ENCODE measurements at regions not wholly inside any gene's neighbourhood (a gene's known extent, or its start where the extent isn't known, plus 50 kb on each side); places are given as distances from the start of the nearest gene placed in this dataset.

DNA sequence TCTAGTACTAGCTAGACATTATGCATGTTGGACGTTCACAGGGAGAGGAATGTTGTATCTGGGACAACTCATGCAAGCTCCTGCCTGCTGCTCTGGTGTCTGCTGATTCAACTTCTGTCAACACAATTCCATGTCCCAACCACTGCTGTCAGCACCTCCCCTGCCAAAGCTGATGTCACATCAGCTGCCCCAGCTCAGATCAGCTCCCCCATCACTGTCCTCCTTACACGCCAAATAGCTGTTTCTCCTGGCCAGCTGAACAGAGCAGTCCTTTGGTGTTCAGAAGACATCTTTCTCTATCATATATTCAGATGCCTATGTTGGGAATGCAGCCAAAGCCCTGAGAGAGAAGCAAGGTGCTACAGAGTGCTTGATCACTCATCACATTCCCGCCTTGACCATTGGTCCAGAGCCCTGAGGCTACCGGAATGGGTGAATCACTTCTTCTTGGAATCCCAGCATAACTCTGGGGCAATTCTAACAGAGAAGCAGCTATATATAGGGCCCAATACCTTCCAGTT lies 223.3 kb downstream of the SEC61B start:
- H3K27ac ChIP-seq, result no peak overlapping the region
- H3K9me3 ChIP-seq (ENCODE audit: low read depth), result no peaks in the 10 kb centered on the region
- peak; percentile 68 to 85 for DNase-seq (ENCODE audit: low read depth in 1 of 2, low spot score in 1 of 2)
- TF ChIP-seq, protein P1, sequence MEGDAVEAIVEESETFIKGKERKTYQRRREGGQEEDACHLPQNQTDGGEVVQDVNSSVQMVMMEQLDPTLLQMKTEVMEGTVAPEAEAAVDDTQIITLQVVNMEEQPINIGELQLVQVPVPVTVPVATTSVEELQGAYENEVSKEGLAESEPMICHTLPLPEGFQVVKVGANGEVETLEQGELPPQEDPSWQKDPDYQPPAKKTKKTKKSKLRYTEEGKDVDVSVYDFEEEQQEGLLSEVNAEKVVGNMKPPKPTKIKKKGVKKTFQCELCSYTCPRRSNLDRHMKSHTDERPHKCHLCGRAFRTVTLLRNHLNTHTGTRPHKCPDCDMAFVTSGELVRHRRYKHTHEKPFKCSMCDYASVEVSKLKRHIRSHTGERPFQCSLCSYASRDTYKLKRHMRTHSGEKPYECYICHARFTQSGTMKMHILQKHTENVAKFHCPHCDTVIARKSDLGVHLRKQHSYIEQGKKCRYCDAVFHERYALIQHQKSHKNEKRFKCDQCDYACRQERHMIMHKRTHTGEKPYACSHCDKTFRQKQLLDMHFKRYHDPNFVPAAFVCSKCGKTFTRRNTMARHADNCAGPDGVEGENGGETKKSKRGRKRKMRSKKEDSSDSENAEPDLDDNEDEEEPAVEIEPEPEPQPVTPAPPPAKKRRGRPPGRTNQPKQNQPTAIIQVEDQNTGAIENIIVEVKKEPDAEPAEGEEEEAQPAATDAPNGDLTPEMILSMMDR (IDR thresholded peaks at IDR 0.05; ENCODE audit: low read depth, low read length), result no peak
- H3K36me3 ChIP-seq, result no peaks in the 10 kb centered on the region
- H3K27me3 ChIP-seq, result no peaks in the 10 kb centered on the region
- H3K4me3 ChIP-seq, result no peak overlapping the region
- H3K4me1 ChIP-seq (ENCODE audit: low read depth), result peaks cover 21% of the 10 kb centered on the region

- Histone ChIP-seq H3K4me1 (ENCODE audit: low read depth) (peaks cover 21% of the 10 kb centered on the region), H3K27me3 (no peaks in the 10 kb centered on the region), H3K4me3 (no peak overlapping the region), H3K27ac (no peak overlapping the region), H3K36me3 (no peaks in the 10 kb centered on the region), H3K9me3 (ENCODE audit: low read depth) (no peaks in the 10 kb centered on the region)
- TF ChIP-seq, protein P1 (IDR thresholded peaks at IDR 0.05; ENCODE audit: low read depth, low read length), result no peak
- DNase-seq (ENCODE audit: low read depth in 1 of 2, low spot score in 1 of 2), result no peak
Measured at GRCh38 chr9:99445920-99446319, 223.8 kb downstream of the SEC61B start.

GRCh38 chr9:99447951-99448350 lies 225.9 kb downstream of the SEC61B start:
- no peaks in the 10 kb centered on the region for H3K36me3 ChIP-seq
- DNase-seq (ENCODE audit: low read depth in 1 of 2, low spot score in 1 of 2), result no peak
- no peak overlapping the region for H3K4me3 ChIP-seq
- H3K27ac ChIP-seq, result no peak overlapping the region
- TF ChIP-seq, protein P1 (IDR thresholded peaks at IDR 0.05; ENCODE audit: low read depth, low read length), result no peak
- no peaks in the 10 kb centered on the region for H3K9me3 ChIP-seq (ENCODE audit: low read depth)
- H3K27me3 ChIP-seq, result no peaks in the 10 kb centered on the region
- H3K4me1 ChIP-seq (ENCODE audit: low read depth), result peaks cover 21% of the 10 kb centered on the region

DNA sequence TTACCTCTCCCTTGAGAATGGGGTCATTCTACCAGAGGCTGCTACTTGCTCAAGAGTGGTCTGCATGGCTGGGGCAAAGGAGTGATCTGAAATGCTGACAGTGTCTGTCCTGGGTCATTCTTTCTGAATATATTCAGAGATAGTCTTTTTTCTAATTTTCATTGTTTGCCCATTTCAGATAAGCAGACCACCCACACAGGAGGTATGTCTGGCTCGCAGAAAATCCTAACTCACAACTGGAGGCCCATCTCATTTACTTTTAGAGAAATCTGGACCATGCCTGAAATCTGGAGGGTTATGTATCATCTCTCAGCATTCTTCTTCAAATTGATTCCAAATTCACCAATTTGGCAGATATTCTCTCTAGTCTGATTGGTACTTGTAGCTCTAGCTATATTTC lies 227.6 kb downstream of the SEC61B start:
- Histone ChIP-seq H3K4me3 (no peak overlapping the region), H3K36me3 (no peaks in the 10 kb centered on the region), H3K9me3 (ENCODE audit: low read depth) (no peaks in the 10 kb centered on the region), H3K27me3 (no peaks in the 10 kb centered on the region), H3K4me1 (ENCODE audit: low read depth) (peaks cover 14% of the 10 kb centered on the region), H3K27ac (no peak overlapping the region)
- no peak for DNase-seq (ENCODE audit: low read depth in 1 of 2, low spot score in 1 of 2)
- TF ChIP-seq, protein P1 (IDR thresholded peaks at IDR 0.05; ENCODE audit: low read depth, low read length), result no peak

DNA sequence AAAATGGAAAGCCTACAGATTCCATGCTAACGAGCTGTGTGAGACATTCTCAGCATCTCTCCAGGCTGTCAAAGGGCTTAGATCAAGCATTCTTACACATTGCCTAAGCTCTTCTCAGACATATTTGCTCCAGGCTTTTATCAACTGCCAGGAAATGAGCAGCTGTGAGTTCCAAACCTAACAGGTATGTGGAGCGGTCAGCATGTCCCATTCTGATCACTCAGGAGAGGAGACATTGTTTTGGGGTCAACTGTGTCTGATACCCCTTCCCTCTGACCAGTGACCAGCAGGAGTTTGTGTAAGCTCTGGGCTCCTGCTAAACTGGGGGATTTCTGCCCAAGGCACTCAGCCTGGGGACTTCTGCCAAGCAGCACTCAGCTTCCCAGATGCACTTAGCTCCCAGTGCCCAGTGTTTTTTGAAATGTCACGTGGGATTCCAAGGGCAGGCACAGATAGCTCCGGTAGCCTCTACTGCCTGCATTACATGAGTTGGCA lies 229.1 kb downstream of the SEC61B start:
- no peak overlapping the region for H3K4me3 ChIP-seq
- no peaks in the 10 kb centered on the region for H3K9me3 ChIP-seq (ENCODE audit: low read depth)
- no peaks in the 10 kb centered on the region for H3K36me3 ChIP-seq
- no peak overlapping the region for H3K27ac ChIP-seq
- DNase-seq (ENCODE audit: low read depth in 1 of 2, low spot score in 1 of 2), result peak in 1 of 2 donors; percentile 23
- peaks cover 2% of the 10 kb centered on the region for H3K4me1 ChIP-seq (ENCODE audit: low read depth)
- TF ChIP-seq, protein P1 (IDR thresholded peaks at IDR 0.05; ENCODE audit: low read depth, low read length), result no peak
- H3K27me3 ChIP-seq, result no peaks in the 10 kb centered on the region
